Heart left ventricle (tissue), 16 donors: ENCODE measurements at regions not wholly inside any gene's neighbourhood (a gene's known extent, or its start where the extent isn't known, plus 50 kb on each side); places are given as distances from the start of the nearest gene placed in this dataset.

Experiments used
- ATAC-seq, 4 donors: fragments of 200-7000 bp; cut with Tn5 transposase; one replicate each; pipeline ENCODE4 v1.9.1; 2020 to 2022; ENCODE audit warnings: moderate library complexity in 4 of 4, mild to moderate bottlenecking in 3 of 4, moderate number of reproducible peaks in 1 of 4
- DNase-seq, 5 donors: peaks; one replicate each; pipeline ENCODE4 v3.0.0-alpha.2; 2020
- H3K27ac ChIP-seq, 12 donors: fragments of 200-600 bp; sonication (generic) in 4 of 12; one replicate each; pipeline versions ENCODE4 v1.5.0 to v1.8.0; 2016 to 2022; ENCODE audit warnings: mild to moderate bottlenecking in 2 of 12
- H3K27me3 ChIP-seq, 9 donors: fragments of 200-600 bp; sonication (generic) in 2 of 9; one replicate each; pipeline versions ENCODE4 v1.5.1 to v1.8.0; 2016 to 2022; ENCODE audit warnings: mild to moderate bottlenecking in 3 of 9
- H3K36me3 ChIP-seq, 9 donors: fragments of 200-600 bp; sonication (generic) in 2 of 9; one replicate each; pipeline versions ENCODE4 v1.5.0 to v1.8.0; 2018 to 2022; ENCODE audit warnings: mild to moderate bottlenecking in 2 of 9
- H3K4me1 ChIP-seq, 12 donors: fragments of 200-600 bp; sonication (generic) in 4 of 12; one replicate each; pipeline versions ENCODE4 v1.5.0 to v1.8.0; 2016 to 2022; ENCODE audit warnings: mild to moderate bottlenecking in 3 of 12
- H3K4me3 ChIP-seq, 12 donors: fragments of 200-600 bp; sonication (generic) in 4 of 12; one replicate each; pipeline versions ENCODE4 v1.5.0 to v1.8.0; 2017 to 2022; ENCODE audit warnings: mild to moderate bottlenecking in 9 of 12, moderate library complexity in 4 of 12
- H3K9me3 ChIP-seq, 12 donors: fragments of 200-600 bp; sonication (generic) in 4 of 12; one replicate each; pipeline versions ENCODE4 v1.5.0 to v1.8.0; 2016 to 2022; ENCODE audit warnings: mild to moderate bottlenecking in 1 of 12
- POLR2A ChIP-seq, 2 donors: fragments of 450-650 bp; IDR thresholded peaks; one replicate each; pipeline ENCODE4 v1.6.1; 2017; ENCODE audit warnings: antibody characterized with exemption in 2 of 2, mild to moderate bottlenecking in 2 of 2, moderate library complexity in 2 of 2
- WGBS, 4 donors: extraction: QIAGEN DNeasy Blood & Tissue Kit in 2 of 4; methylation state at CpG; one replicate each; pipeline versions ENCODE4 v1.1.5 to v1.1.7; 2013 to 2018; 5-methylcytosine and 5-hydroxymethylcytosine counted together
- intact Hi-C, 10 donors: fragments of 100-400 bp; cut with DNase I; formaldehyde crosslinking; loops; one replicate each; pipeline versions ENCODE4 v1.11.1 to v1.14.2; 2022
- TF ChIP-seq, protein P1 (sequence below), 12 donors: fragments of 200-600 bp; sonication (generic) in 4 of 12; IDR thresholded peaks; one replicate each; pipeline versions ENCODE4 v1.5.0 to v1.8.0; 2018 to 2022; ENCODE audit warnings: antibody characterized with exemption in 12 of 12, mild to moderate bottlenecking in 5 of 12
- donor health status: ischemic (EF 13 %, LVEDD 7.1; RV severe dilation, severe dysfunction).
- donor health status: healthy with polysubstance abuse.
- donor health status: DM: no; HTN: yes; CAD: no.
- donor health status: DM: no; HTN: no; CAD: no.
- donor health status: ischemic (EF 25% LVEDD 6.9; RV normal size, moderate dysfunction).
- donor health status: ischemic (EF 25% LVEDD 5.7; RV mildly dilated, moderate dysfunction).
- donor health status: healthy.
- donor health status: DM: yes; HTN: yes; CAD: no.
- donor health status: ischemic (EF 35%, LVEDD 5.7; RV mildly dilated, moderate dysfunction).
- donor health status: nonischemic (EF 11% LVEDD 7.7; RV severe dilation, severe dysfunction).
- donor health status: DM: yes; HTN: yes; CAD: no.
- donor health status: PGD.
- donor health status: ischemic (EF 29% LVEDD 5.4; RV normal size, mild dysfunction).
- donor health status: nonischemic (EF 23%, LVEDD 6.1; RV moderate dilation, normal function).

DNA sequence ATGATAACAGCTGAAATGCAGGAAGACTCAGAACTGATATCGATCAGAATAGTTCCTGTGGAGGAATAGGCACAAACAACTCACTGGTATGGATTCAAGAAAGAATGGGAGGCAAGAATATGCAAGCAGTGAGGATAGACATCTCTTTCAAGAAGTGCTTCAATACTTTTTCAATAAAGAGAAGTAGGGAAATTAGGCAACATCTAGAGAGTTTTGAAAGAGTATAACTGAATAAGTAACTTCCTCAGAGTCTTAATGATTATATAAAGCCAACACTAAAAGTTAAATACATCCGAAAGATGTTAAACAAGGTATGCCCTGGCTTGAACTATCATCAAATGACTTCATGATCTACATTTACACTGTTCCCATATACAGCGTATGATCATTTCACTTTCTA lies 1443.0 kb downstream of the PCDH7 start:
- no peak overlapping the region for H3K27ac ChIP-seq
- DNase-seq (no peak), ATAC-seq (no peak)
- H3K4me1 ChIP-seq: no peaks in the 10 kb centered on the region
- TF ChIP-seq, protein P1, sequence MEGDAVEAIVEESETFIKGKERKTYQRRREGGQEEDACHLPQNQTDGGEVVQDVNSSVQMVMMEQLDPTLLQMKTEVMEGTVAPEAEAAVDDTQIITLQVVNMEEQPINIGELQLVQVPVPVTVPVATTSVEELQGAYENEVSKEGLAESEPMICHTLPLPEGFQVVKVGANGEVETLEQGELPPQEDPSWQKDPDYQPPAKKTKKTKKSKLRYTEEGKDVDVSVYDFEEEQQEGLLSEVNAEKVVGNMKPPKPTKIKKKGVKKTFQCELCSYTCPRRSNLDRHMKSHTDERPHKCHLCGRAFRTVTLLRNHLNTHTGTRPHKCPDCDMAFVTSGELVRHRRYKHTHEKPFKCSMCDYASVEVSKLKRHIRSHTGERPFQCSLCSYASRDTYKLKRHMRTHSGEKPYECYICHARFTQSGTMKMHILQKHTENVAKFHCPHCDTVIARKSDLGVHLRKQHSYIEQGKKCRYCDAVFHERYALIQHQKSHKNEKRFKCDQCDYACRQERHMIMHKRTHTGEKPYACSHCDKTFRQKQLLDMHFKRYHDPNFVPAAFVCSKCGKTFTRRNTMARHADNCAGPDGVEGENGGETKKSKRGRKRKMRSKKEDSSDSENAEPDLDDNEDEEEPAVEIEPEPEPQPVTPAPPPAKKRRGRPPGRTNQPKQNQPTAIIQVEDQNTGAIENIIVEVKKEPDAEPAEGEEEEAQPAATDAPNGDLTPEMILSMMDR (IDR thresholded peaks at IDR 0.05): no peak
- no peak for TF ChIP-seq POLR2A (IDR thresholded peaks at IDR 0.05)
- WGBS, 4 donors: 79 to 83% (median 83%) methylated on average over 3 of the region's 3 CpGs
- H3K36me3 ChIP-seq: no peaks in the 10 kb centered on the region
- H3K9me3 ChIP-seq: no peaks in the 10 kb centered on the region
- no peak overlapping the region for H3K4me3 ChIP-seq
- intact Hi-C loops: no loop called here
- H3K27me3 ChIP-seq: no peaks in the 10 kb centered on the region

DNA sequence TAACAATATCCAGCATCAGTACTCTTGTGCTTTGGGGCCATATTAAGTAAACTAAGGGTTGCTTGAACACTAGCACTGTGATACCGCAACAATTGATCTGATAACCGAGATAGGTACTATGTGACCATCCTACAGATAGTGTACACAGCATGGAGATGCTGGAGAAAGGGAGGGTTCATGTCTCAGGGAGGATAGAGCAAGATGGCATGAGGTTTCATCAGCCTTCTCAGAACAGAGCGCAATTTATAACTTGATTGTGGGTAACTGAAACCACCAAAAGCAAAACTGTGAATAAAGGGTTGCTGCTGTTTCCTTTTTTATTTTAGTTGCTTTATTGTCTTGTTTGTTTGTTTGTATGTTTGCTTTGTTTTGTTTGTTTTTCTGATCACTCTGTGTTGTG lies 1449.7 kb downstream of the PCDH7 start:
- no peaks in the 10 kb centered on the region for H3K4me1 ChIP-seq
- ATAC-seq: no peak
- no peaks in the 10 kb centered on the region for H3K36me3 ChIP-seq
- TF ChIP-seq POLR2A (IDR thresholded peaks at IDR 0.05): no peak
- TF ChIP-seq, protein P1 (IDR thresholded peaks at IDR 0.05): no peak
- no peak overlapping the region for H3K27ac ChIP-seq
- intact Hi-C loops: no loop called here
- no peak overlapping the region for H3K4me3 ChIP-seq
- 85 to 97% (median 91%) methylated on average over 3 of the region's 3 CpGs for WGBS, 4 donors
- no peak for DNase-seq
- no peaks in the 10 kb centered on the region for H3K27me3 ChIP-seq
- H3K9me3 ChIP-seq: peaks cover 0 to 5% (median 0%) of the 10 kb centered on the region in 12 donors

DNA sequence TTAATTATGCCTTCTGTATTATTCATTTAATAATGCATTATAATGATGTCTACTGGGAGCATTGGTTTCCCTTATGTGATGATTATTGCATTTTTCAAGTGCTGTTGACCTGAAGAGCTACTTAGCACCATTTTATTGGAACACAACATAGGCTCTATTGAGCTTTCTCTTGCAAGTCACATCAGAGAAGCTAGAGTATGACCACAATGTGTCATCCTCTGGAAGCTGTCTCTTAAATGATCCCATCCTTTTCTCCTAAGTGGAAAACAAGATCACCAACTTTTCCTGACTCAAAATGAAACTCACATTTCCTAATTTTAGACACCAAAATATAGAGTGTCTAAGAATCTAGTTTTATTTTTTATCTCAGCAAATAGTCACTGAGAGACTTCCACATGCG lies 1451.9 kb downstream of the PCDH7 start:
- DNase-seq (no peak), ATAC-seq (no peak)
- TF ChIP-seq, protein P1 (IDR thresholded peaks at IDR 0.05): no peak
- TF ChIP-seq POLR2A (IDR thresholded peaks at IDR 0.05): no peak
- H3K4me3 ChIP-seq: no peak overlapping the region
- no peaks in the 10 kb centered on the region for H3K36me3 ChIP-seq
- H3K4me1 ChIP-seq: no peaks in the 10 kb centered on the region
- H3K27ac ChIP-seq: no peak overlapping the region
- H3K27me3 ChIP-seq: no peaks in the 10 kb centered on the region
- 86 to 95% (median 91%) methylated on average over 1 of the region's 1 CpG for WGBS, 4 donors
- peaks cover 0 to 5% (median 0%) of the 10 kb centered on the region in 12 donors for H3K9me3 ChIP-seq
- intact Hi-C loops: no loop called here

DNA sequence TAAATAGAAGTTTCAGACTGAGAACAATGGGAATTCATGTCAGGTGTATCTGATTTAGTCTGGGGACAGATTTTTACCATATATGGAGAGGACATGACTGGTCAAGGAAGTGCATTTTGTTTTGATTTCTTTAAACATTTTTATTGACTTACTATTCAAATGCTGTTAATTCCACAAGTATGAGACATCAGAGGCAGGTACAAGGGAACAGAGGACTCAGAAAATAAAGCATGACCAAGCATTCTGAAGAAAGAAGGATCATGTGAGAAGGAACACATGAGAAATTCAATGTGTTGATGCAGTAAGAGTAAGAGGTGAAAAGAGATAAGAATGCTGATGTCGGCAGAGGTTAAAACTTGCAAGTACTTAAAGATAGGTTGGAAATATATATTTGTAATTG lies 1452.6 kb downstream of the PCDH7 start:
- Histone ChIP-seq H3K27me3 (no peaks in the 10 kb centered on the region), H3K9me3 (peaks cover 0 to 5% (median 0%) of the 10 kb centered on the region in 12 donors), H3K36me3 (no peaks in the 10 kb centered on the region), H3K27ac (no peak overlapping the region), H3K4me3 (no peak overlapping the region), H3K4me1 (no peaks in the 10 kb centered on the region)
- intact Hi-C loops: no loop called here
- WGBS, 4 donors: 37 to 82% (median 77%) methylated on average over 1 of the region's 1 CpG
- ATAC-seq: no peak
- DNase-seq: no peak
- no peak for TF ChIP-seq POLR2A (IDR thresholded peaks at IDR 0.05)
- TF ChIP-seq, protein P1 (IDR thresholded peaks at IDR 0.05): no peak
